ENCODE measurements at regions not wholly inside any gene's neighbourhood (a gene's known extent, or its start where the extent isn't known, plus 50 kb on each side); places are given as distances from the start of the nearest gene placed in this dataset.

DNA sequence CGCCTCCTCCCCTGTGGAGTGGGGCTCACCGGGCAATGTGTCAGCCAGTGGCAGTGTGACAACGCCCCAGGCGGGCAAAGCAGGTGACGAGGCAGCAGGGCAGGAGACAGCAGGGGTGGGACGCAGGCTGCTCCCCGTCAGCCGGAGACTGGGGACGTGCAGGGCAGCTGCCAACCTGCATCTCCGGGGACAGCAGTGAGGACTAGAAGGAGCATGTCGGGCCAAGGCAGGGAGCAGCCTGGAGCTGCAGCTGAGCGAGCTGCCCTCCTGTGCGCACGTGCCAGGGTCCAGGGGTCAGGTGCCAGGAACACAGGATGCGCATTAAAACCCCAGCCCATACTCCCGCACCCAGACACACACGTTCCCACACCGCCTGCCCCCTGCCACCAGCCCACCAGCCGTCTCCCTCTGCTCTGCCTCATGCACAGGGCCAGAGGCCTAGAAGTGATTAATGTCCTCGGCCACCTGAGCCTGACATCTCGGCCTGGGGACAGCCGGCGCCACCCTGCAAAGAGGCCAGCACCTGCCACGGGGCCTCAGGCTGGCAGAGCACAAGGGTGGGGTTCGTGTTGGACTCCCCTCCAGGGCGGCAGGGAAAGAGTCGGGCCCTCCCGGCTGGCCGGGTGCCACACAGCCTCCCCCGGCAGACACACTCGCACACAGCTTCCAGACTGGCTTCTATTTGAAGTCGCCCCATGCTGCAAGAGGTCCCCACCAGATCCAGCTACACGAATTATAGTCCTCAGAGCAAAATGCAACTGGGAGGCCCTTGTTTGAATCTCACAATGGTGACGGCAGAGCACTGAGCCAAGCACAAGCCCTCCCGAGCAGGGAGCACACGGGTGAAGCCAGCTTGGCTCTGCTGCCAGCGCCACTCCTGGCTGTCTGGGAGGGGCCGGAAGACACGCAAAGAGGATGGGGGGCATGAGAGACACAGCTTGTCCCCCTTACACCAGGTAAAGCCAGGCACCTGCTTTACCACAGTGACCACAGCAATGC is 90.4 kb downstream of the RBFOX3 start:
- intact Hi-C loops (cut with DNase I): no loop called here
- Histone ChIP-seq H3K27ac (no peak overlapping the region), H3K36me3 (no peaks in the 10 kb centered on the region), H3K4me3 (no peak overlapping the region), H3K9me3 (no peaks in the 10 kb centered on the region), H3K27me3 (no peaks in the 10 kb centered on the region), H3K4me1 (no peaks in the 10 kb centered on the region)
- TF ChIP-seq POLR2A (IDR thresholded peaks at IDR 0.05): no peak
- TF ChIP-seq, protein P1, sequence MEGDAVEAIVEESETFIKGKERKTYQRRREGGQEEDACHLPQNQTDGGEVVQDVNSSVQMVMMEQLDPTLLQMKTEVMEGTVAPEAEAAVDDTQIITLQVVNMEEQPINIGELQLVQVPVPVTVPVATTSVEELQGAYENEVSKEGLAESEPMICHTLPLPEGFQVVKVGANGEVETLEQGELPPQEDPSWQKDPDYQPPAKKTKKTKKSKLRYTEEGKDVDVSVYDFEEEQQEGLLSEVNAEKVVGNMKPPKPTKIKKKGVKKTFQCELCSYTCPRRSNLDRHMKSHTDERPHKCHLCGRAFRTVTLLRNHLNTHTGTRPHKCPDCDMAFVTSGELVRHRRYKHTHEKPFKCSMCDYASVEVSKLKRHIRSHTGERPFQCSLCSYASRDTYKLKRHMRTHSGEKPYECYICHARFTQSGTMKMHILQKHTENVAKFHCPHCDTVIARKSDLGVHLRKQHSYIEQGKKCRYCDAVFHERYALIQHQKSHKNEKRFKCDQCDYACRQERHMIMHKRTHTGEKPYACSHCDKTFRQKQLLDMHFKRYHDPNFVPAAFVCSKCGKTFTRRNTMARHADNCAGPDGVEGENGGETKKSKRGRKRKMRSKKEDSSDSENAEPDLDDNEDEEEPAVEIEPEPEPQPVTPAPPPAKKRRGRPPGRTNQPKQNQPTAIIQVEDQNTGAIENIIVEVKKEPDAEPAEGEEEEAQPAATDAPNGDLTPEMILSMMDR (IDR thresholded peaks at IDR 0.05): no peak
- WGBS (ENCODE audit: insufficient coverage, low coverage, low lambda C conversion rate, missing lambda C conversion rate): no CpG with 5 or more reads among the region's 39 CpGs
- DNase-seq (no peak), ATAC-seq (peak in 1 of 4 donors; percentile 20)

DNA sequence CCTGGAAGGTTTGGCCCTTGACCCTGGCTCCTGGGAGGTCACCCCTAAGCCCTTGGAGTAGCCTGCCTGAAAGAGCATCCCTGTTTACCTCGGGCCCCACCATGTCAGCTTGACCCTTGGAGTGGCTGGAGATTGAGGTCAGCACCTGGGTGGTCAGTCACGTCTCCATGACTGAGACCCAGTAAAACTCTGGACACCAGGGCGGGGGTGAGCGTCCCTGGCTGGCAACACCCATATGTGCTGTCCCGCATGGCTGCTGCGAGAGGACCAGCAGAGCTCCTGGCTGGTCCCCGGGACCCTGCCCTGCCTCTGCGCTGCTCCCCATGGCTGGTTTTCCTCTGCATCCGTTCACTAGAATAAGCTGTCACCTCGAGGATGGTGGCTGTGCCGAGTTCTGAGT is 91.2 kb downstream of the RBFOX3 start:
- ATAC-seq (no peak), DNase-seq (no peak)
- intact Hi-C loops (cut with DNase I): no loop called here
- TF ChIP-seq, protein P1 (IDR thresholded peaks at IDR 0.05): no peak
- no peak for TF ChIP-seq POLR2A (IDR thresholded peaks at IDR 0.05)
- no peak overlapping the region for H3K4me3 ChIP-seq
- no peaks in the 10 kb centered on the region for H3K4me1 ChIP-seq
- H3K27ac ChIP-seq: no peak overlapping the region
- H3K36me3 ChIP-seq: no peaks in the 10 kb centered on the region
- WGBS (ENCODE audit: insufficient coverage, low coverage, low lambda C conversion rate, missing lambda C conversion rate): 37% methylated on average over 5 of the region's 11 CpGs
- H3K9me3 ChIP-seq: no peaks in the 10 kb centered on the region
- H3K27me3 ChIP-seq: no peaks in the 10 kb centered on the region

DNA sequence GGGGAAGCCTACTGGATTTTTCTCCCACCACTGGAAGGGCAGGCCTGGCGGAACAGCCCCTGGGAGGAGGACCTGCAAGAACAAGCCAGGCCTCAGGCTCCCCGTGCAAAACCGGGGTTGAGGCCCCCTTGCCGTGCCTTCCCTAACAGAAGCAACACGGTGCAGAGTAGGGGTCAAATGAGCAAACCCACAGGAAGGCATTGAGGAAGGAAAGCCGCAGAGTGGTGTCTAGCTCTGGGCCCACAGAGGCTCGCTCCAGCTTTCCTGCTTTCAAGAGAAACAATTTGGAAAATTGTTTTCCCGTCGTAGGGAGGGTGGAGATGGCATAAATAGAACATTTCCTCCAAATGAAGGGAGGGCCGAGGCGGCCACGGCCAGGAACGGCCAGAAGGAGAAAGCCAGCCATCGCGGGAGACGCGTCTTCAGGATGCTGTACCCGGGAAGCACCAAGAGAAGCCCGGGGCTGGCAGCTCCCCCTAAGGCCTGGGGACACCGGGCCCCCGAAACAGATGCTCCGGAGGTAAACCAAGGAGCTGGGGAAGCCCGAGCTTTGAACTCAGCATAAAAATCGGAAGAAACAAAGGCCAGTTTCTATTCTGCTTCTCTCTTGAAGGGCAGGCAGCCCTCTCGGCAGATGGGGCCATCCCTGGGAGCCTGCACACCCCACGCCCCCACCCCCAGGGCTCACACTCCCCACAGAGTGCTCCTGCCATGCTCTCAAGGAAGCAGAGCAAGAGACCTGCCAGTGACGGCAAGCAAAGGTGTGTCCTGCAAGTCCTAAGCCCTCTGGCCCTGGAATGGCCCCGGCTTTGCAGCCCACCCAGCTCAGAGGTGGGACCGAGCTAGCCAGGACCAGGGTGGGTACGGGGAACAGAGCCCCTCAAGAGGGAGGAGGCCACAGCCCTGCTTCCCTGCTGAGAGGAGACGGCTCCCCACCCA is 92.0 kb downstream of the RBFOX3 start:
- intact Hi-C loops (cut with DNase I): no loop called here
- ATAC-seq (no peak), DNase-seq (no peak)
- Histone ChIP-seq H3K4me3 (no peak overlapping the region), H3K27me3 (no peaks in the 10 kb centered on the region), H3K27ac (no peak overlapping the region), H3K4me1 (no peaks in the 10 kb centered on the region), H3K9me3 (no peaks in the 10 kb centered on the region), H3K36me3 (no peaks in the 10 kb centered on the region)
- no peak for TF ChIP-seq POLR2A (IDR thresholded peaks at IDR 0.05)
- TF ChIP-seq, protein P1 (IDR thresholded peaks at IDR 0.05): no peak
- 33% methylated on average over 17 of the region's 31 CpGs for WGBS (ENCODE audit: insufficient coverage, low coverage, low lambda C conversion rate, missing lambda C conversion rate)

DNA sequence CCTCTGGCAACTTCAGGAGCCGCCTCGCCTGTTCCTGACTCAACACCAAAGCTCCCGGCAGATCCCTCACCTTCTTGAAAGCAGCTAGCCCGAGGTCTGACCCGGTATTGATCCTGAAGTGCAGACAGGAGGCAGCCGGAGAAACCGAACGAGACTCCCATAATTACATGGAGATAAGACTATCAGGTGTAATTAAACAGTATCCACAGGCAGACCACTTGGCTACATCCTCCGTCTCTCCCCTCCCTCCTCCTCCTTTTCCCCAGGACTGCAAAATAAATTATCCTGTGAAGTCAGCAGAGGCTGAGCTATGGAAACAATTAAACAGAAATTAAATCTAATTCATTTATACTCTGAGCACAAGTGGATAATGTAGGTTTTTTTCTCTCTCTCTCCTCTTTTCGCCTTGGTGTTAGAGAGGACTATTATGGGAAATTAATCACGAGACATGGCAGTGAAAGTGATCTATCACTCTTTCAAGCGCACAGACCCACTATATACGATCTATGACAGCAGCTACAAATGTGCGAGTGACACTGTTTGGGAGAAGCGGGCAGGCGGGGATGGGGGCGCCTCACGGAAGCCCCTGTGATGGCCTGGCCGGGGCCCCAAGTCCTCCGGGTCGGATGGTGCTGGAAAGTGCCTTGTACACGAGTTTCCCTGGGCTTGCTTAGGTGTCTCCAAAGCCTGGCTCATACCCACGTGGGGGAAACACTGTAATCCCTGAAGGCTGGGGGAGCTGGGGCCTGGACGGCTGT is 92.8 kb downstream of the RBFOX3 start:
- Histone ChIP-seq H3K27ac (no peak overlapping the region), H3K9me3 (no peaks in the 10 kb centered on the region), H3K4me1 (no peaks in the 10 kb centered on the region), H3K4me3 (no peak overlapping the region), H3K27me3 (no peaks in the 10 kb centered on the region), H3K36me3 (no peaks in the 10 kb centered on the region)
- TF ChIP-seq, protein P1 (IDR thresholded peaks at IDR 0.05): no peak
- no peak for TF ChIP-seq POLR2A (IDR thresholded peaks at IDR 0.05)
- WGBS (ENCODE audit: insufficient coverage, low coverage, low lambda C conversion rate, missing lambda C conversion rate): 20% methylated on average over 13 of the region's 24 CpGs
- DNase-seq: no peak
- intact Hi-C loops (cut with DNase I): no loop called here
- no peak for ATAC-seq
